ENCODE measurements at regions not wholly inside any gene's neighbourhood (a gene's known extent, or its start where the extent isn't known, plus 50 kb on each side); places are given as distances from the start of the nearest gene placed in this dataset.

GRCh38 chr13:24624801-24625231, 55.4 kb upstream of the ATP12A start:
- peaks cover 0 to 3% (median 0%) of the 10 kb centered on the region in 3 donors for H3K27me3 Mint-ChIP-seq (ENCODE audit: low read depth in 3 of 3)
- no peak for DNase-seq
- Histone ChIP-seq H3K4me2 (replicated peaks; ENCODE audit: extremely low read depth, low read length, poor library complexity, severe bottlenecking) (no peak overlapping the region), H3K4me3 (replicated peaks in 1 of 3; ENCODE audit: low read depth in 2 of 3, low read length in 3 of 3) (no peak overlapping the region), H3K27ac (ENCODE audit: low read depth in 1 of 2, low read length in 2 of 2) (no peak overlapping the region), H3K27me3 (ENCODE audit: control insufficient read depth in 2 of 2, insufficient read depth in 2 of 2, low read length in 2 of 2) (no peaks in the 10 kb centered on the region), H4K20me1 (ENCODE audit: insufficient read depth, low read length) (no peaks in the 10 kb centered on the region), H3K9ac (ENCODE audit: insufficient read depth, low read length, poor library complexity, severe bottlenecking) (no peak overlapping the region), H3K9me3 (replicated peaks in 1 of 2; ENCODE audit: control insufficient read depth in 1 of 2, insufficient read depth in 1 of 2, low read length in 2 of 2) (peaks cover 0 to 6% of the 10 kb centered on the region in 2 donors), H2AFZ (ENCODE audit: insufficient read depth, low read depth, low read length, poor library complexity, severe bottlenecking) (peak overlapping the region; percentile 65), H3K4me1 (ENCODE audit: control insufficient read depth in 1 of 2, insufficient read depth in 2 of 2, low read length in 2 of 2) (peaks cover 0 to 7% of the 10 kb centered on the region in 2 donors), H3K36me3 (replicated peaks in 1 of 2; ENCODE audit: control insufficient read depth in 1 of 2, insufficient read depth in 2 of 2, low read length in 2 of 2) (no peaks in the 10 kb centered on the region), H3K79me2 (ENCODE audit: insufficient read depth, low read length) (no peaks in the 10 kb centered on the region)
- no peaks in the 10 kb centered on the region for H3K36me3 Mint-ChIP-seq
- H3K27ac Mint-ChIP-seq, result peak overlapping the region in 1 of 7 donors; percentile 46
- no peak overlapping the region for H3K4me3 Mint-ChIP-seq
- no peak for TF ChIP-seq CTCF (IDR thresholded peaks at IDR 0.05)
- peaks cover 14% of the 10 kb centered on the region for H3K4me1 Mint-ChIP-seq
- 94% methylated on average over 5 of the region's 7 CpGs for WGBS (ENCODE audit: insufficient coverage)
- intact Hi-C loops (cut with micrococcal nuclease), result no loop called here
- H3K9me3 Mint-ChIP-seq, result peaks cover 0 to 14% (median 3%) of the 10 kb centered on the region in 7 donors

GRCh38 chr13:24625331-24625731, 54.9 kb upstream of the ATP12A start:
- DNase-seq, result no peak

More at GRCh38 chr13:24625331-24625731, 54.9 kb upstream of the ATP12A start:
- Mint-ChIP-seq H3K9me3 (peaks cover 0 to 14% (median 3%) of the 10 kb centered on the region in 7 donors), H3K4me1 (peaks cover 14% of the 10 kb centered on the region), H3K4me3 (peak overlapping the region; percentile 12 to 56), H3K27ac (peak overlapping the region in 2 of 7 donors; percentile 1 to 58), H3K36me3 (no peaks in the 10 kb centered on the region), H3K27me3 (ENCODE audit: low read depth in 3 of 3) (peaks cover 0 to 3% (median under 1%) of the 10 kb centered on the region in 3 donors)
- no peaks in the 10 kb centered on the region for H3K79me2 ChIP-seq (ENCODE audit: insufficient read depth, low read length)
- H3K9ac ChIP-seq (ENCODE audit: insufficient read depth, low read length, poor library complexity, severe bottlenecking), result peak overlapping the region; percentile 25
- peak overlapping the region; percentile 12 for H3K4me2 ChIP-seq (replicated peaks; ENCODE audit: extremely low read depth, low read length, poor library complexity, severe bottlenecking)
- TF ChIP-seq CTCF (IDR thresholded peaks at IDR 0.05), result no peak
- H3K36me3 ChIP-seq (replicated peaks in 1 of 2; ENCODE audit: control insufficient read depth in 1 of 2, insufficient read depth in 2 of 2, low read length in 2 of 2), result no peaks in the 10 kb centered on the region
- H2AFZ ChIP-seq (ENCODE audit: insufficient read depth, low read depth, low read length, poor library complexity, severe bottlenecking), result peak overlapping the region; percentile 65
- 0% methylated on average over 2 of the region's 3 CpGs for WGBS (ENCODE audit: insufficient coverage)
- no peaks in the 10 kb centered on the region for H3K27me3 ChIP-seq (ENCODE audit: control insufficient read depth in 2 of 2, insufficient read depth in 2 of 2, low read length in 2 of 2)
- H3K4me1 ChIP-seq (ENCODE audit: control insufficient read depth in 1 of 2, insufficient read depth in 2 of 2, low read length in 2 of 2), result peaks cover 0 to 7% of the 10 kb centered on the region in 2 donors
- no peak overlapping the region for H3K4me3 ChIP-seq (replicated peaks in 1 of 3; ENCODE audit: low read depth in 2 of 3, low read length in 3 of 3)
- peaks cover 0 to 6% of the 10 kb centered on the region in 2 donors for H3K9me3 ChIP-seq (replicated peaks in 1 of 2; ENCODE audit: control insufficient read depth in 1 of 2, insufficient read depth in 1 of 2, low read length in 2 of 2)
- no peaks in the 10 kb centered on the region for H4K20me1 ChIP-seq (ENCODE audit: insufficient read depth, low read length)
- intact Hi-C loops (cut with micrococcal nuclease), result no loop called here
- H3K27ac ChIP-seq (ENCODE audit: low read depth in 1 of 2, low read length in 2 of 2), result peak overlapping the region in 1 of 2 donors; percentile 46

Measured in CD14-positive monocyte (primary cell).